GM12878 (cell line): ENCODE measurements at regions not wholly inside any gene's neighbourhood (a gene's known extent, or its start where the extent isn't known, plus 50 kb on each side); places are given as distances from the start of the nearest gene placed in this dataset.

Source experiments
- BRCA1 ChIP-seq: IDR thresholded peaks from 2 replicates; pipeline ENCODE4 v1.6.1; 2011; ENCODE audit warnings: low read depth, low read length, improper control_type of control experiment
- CBX3 ChIP-seq: fragments of 200-600 bp; sonication (generic); IDR thresholded peaks from 2 replicates; pipeline ENCODE4 v1.6.1; 2016; ENCODE audit warnings: low read depth, borderline replicate concordance
- CHD4 ChIP-seq: fragments of 200-600 bp; sonication (generic); IDR thresholded peaks from 2 replicates; pipeline ENCODE4 v1.6.1; 2016; ENCODE audit warnings: mild to moderate bottlenecking
- EP300 ChIP-seq, 2 experiments: fragments of 150-350 bp in 1 of 2; IDR thresholded peaks; 2 replicates each; pipeline ENCODE4 v1.6.1; 2011 to 2012; ENCODE audit warnings: low read depth in 2 of 2, low read length in 2 of 2, borderline replicate concordance in 1 of 2, improper control_type of control experiment in 1 of 2, inconsistent platforms in 1 of 2; ENCODE audit not compliant: control insufficient read depth in 1 of 2
- ETV6 ChIP-seq, 2 experiments: fragments of 450-650 bp in 1 of 2; IDR thresholded peaks in 1 of 2; conservative IDR thresholded peaks in 1 of 2; 2 replicates each; pipeline ENCODE4 v1.6.1; 2014; ENCODE audit warnings: antibody characterized with exemption in 1 of 2, borderline replicate concordance in 1 of 2, low read depth in 1 of 2, mild to moderate bottlenecking in 1 of 2, moderate library complexity in 1 of 2
- IRF4 ChIP-seq: IDR thresholded peaks from 2 replicates; pipeline ENCODE4 v1.6.1; 2011; ENCODE audit warnings: low read depth, low read length
- JUNB ChIP-seq: IDR thresholded peaks from 2 replicates; pipeline ENCODE4 v1.6.1; 2016; ENCODE audit warnings: antibody characterized with exemption, mild to moderate bottlenecking
- JUND ChIP-seq: IDR thresholded peaks from 2 replicates; pipeline ENCODE4 v1.6.1; 2012; ENCODE audit warnings: low read depth, mild to moderate bottlenecking, low read length, improper control_type of control experiment, moderate library complexity
- MYB ChIP-seq: fragments of 150-350 bp; IDR thresholded peaks from 2 replicates; pipeline ENCODE4 v1.6.1; 2014; ENCODE audit warnings: mild to moderate bottlenecking, low read depth, low read length, borderline replicate concordance
- PML ChIP-seq: IDR thresholded peaks from 2 replicates; pipeline ENCODE4 v1.6.1; 2012; ENCODE audit warnings: low read length, inconsistent platforms
- POLR2AphosphoS5 ChIP-seq: IDR thresholded peaks from 2 replicates; pipeline ENCODE4 v1.6.1; 2011; ENCODE audit warnings: mild to moderate bottlenecking, low read length, inconsistent platforms
- POU2F2 ChIP-seq: IDR thresholded peaks from 3 replicates; pipeline ENCODE4 v1.6.1; 2011; ENCODE audit warnings: low read depth, mild to moderate bottlenecking, low read length, borderline replicate concordance
- RAD51 ChIP-seq: fragments of 450-650 bp; IDR thresholded peaks from 2 replicates; pipeline ENCODE4 v1.6.1; 2016; ENCODE audit warnings: moderate library complexity, mild to moderate bottlenecking, inconsistent platforms
- RELA ChIP-seq: fragments of 450-650 bp; IDR thresholded peaks from 2 replicates; pipeline ENCODE4 v1.8.0; 2014; ENCODE audit warnings: borderline replicate concordance; ENCODE audit not compliant: partially characterized antibody
- SP1 ChIP-seq: IDR thresholded peaks from one replicate; pipeline ENCODE4 v1.6.1; 2011; ENCODE audit warnings: low read depth, low read length
- SREBF2 ChIP-seq: IDR thresholded peaks from 2 replicates; pipeline ENCODE4 v1.6.1; 2012; ENCODE audit warnings: mild to moderate bottlenecking, low read length
- TARDBP ChIP-seq: IDR thresholded peaks from 2 replicates; pipeline ENCODE4 v1.6.1; 2016; ENCODE audit warnings: borderline replicate concordance
- YBX1 ChIP-seq: fragments of 450-650 bp; IDR thresholded peaks from 2 replicates; pipeline ENCODE4 v1.6.1; 2016; ENCODE audit warnings: antibody characterized with exemption
- ZNF24 ChIP-seq: fragments of 450-650 bp; IDR thresholded peaks from 2 replicates; pipeline ENCODE4 v1.6.1; 2017; ENCODE audit warnings: antibody characterized with exemption, mild to moderate bottlenecking
- ZNF622 ChIP-seq: fragments of 450-650 bp; IDR thresholded peaks from 2 replicates; pipeline ENCODE4 v1.6.1; 2017; ENCODE audit warnings: mild to moderate bottlenecking, inconsistent platforms
- TF ChIP-seq, protein P1 (sequence below): fragments of 450-650 bp; formaldehyde crosslinking; IDR thresholded peaks from 2 replicates; pipeline ENCODE4 v1.4.0; 2020; ENCODE audit warnings: mild to moderate bottlenecking, moderate library complexity
- TF ChIP-seq, protein P2 (sequence below): fragments of 450-650 bp; IDR thresholded peaks from 2 replicates; pipeline ENCODE4 v1.6.1; 2017; ENCODE audit warnings: mild to moderate bottlenecking, low read depth, inconsistent platforms; ENCODE audit not compliant: poor library complexity, severe bottlenecking
- TF ChIP-seq, protein P3 (sequence below): fragments of 450-650 bp; IDR thresholded peaks from 2 replicates; pipeline ENCODE4 v1.6.1; 2017; ENCODE audit warnings: low read depth, mild to moderate bottlenecking, moderate library complexity
- TF ChIP-seq, protein P4 (sequence below): IDR thresholded peaks from 2 replicates; pipeline ENCODE4 v1.6.1; 2011; ENCODE audit warnings: borderline replicate concordance, low read depth, mild to moderate bottlenecking, moderate library complexity, mixed read lengths, low read length; ENCODE audit not compliant: insufficient read depth; ENCODE audit errors: extremely low read length

DNA sequence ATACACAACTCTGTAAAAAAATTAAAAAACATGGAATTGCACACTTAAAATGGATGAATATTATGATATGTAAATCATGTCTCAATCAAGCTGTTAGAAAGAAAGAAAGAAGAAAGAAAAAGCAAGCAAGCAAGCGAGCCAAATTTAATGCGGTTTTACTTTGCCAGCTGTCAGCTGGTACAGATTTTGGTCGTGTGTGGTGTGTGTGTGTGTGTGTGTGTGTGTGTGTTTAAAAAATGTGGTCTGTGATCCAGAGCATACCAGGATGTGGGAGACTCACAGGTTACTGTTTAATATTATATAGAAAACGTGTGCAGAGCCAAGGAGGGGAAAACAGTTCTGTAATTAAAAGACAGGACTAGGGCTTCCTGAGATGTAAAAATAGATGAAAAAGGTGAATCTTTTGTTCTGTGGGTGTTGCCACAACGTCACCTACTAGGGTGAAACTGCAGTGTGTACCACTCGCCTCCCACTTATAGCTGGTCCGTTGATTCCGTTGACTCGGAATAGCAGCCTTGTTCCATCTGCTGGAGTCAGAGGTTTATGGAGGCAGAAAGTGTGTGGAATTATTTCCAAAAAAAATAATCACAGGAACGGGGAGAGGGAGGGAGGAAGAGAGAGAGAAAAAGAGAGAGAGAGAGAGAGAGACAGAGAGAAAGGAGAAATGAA, 197.7 kb downstream of the BCAS1 start (continued):
- TF ChIP-seq PML (no peak), ETV6 (conservative IDR thresholded peaks at IDR 0.05 in 1 of 2, IDR thresholded peaks at IDR 0.05 in 1 of 2; ENCODE audit: borderline replicate concordance in 1 of 2, low read depth in 1 of 2) (no peak; a peak in 1 of 4 replicates), YBX1 (no peak), MYB (0 out of 2 replicates have a peak, but pooled peaks have one; percentile 67), EP300 (IDR thresholded peaks at IDR 0.05; ENCODE audit: borderline replicate concordance in 1 of 2, control insufficient read depth in 1 of 2, low read depth in 2 of 2, low read length in 2 of 2) (peak; percentile 50 to 68; a peak in 2 of 4 replicates), SP1 (no peak), RELA (no peak), ZNF622 (no peak), POU2F2 (no peak), CHD4 (no peak), BRCA1 (no peak), CBX3 (no peak), TARDBP (no peak), JUNB (no peak), ZNF24 (no peak; the same call in 1 of the 2 replicates), RAD51 (peak; percentile 80; the same call in 1 of the 2 replicates), SREBF2 (no peak), IRF4 (0 out of 2 replicates have a peak, but pooled peaks have one; percentile 3), POLR2AphosphoS5 (no peak), JUND (no peak)
- TF ChIP-seq, protein P1, sequence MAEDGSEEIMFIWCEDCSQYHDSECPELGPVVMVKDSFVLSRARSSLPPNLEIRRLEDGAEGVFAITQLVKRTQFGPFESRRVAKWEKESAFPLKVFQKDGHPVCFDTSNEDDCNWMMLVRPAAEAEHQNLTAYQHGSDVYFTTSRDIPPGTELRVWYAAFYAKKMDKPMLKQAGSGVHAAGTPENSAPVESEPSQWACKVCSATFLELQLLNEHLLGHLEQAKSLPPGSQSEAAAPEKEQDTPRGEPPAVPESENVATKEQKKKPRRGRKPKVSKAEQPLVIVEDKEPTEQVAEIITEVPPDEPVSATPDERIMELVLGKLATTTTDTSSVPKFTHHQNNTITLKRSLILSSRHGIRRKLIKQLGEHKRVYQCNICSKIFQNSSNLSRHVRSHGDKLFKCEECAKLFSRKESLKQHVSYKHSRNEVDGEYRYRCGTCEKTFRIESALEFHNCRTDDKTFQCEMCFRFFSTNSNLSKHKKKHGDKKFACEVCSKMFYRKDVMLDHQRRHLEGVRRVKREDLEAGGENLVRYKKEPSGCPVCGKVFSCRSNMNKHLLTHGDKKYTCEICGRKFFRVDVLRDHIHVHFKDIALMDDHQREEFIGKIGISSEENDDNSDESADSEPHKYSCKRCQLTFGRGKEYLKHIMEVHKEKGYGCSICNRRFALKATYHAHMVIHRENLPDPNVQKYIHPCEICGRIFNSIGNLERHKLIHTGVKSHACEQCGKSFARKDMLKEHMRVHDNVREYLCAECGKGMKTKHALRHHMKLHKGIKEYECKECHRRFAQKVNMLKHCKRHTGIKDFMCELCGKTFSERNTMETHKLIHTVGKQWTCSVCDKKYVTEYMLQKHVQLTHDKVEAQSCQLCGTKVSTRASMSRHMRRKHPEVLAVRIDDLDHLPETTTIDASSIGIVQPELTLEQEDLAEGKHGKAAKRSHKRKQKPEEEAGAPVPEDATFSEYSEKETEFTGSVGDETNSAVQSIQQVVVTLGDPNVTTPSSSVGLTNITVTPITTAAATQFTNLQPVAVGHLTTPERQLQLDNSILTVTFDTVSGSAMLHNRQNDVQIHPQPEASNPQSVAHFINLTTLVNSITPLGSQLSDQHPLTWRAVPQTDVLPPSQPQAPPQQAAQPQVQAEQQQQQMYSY (CRISPR knock-in tag) = no peak
- TF ChIP-seq, protein P2, sequence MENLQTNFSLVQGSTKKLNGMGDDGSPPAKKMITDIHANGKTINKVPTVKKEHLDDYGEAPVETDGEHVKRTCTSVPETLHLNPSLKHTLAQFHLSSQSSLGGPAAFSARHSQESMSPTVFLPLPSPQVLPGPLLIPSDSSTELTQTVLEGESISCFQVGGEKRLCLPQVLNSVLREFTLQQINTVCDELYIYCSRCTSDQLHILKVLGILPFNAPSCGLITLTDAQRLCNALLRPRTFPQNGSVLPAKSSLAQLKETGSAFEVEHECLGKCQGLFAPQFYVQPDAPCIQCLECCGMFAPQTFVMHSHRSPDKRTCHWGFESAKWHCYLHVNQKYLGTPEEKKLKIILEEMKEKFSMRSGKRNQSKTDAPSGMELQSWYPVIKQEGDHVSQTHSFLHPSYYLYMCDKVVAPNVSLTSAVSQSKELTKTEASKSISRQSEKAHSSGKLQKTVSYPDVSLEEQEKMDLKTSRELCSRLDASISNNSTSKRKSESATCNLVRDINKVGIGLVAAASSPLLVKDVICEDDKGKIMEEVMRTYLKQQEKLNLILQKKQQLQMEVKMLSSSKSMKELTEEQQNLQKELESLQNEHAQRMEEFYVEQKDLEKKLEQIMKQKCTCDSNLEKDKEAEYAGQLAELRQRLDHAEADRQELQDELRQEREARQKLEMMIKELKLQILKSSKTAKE = peak; percentile 72
- TF ChIP-seq, protein P3, sequence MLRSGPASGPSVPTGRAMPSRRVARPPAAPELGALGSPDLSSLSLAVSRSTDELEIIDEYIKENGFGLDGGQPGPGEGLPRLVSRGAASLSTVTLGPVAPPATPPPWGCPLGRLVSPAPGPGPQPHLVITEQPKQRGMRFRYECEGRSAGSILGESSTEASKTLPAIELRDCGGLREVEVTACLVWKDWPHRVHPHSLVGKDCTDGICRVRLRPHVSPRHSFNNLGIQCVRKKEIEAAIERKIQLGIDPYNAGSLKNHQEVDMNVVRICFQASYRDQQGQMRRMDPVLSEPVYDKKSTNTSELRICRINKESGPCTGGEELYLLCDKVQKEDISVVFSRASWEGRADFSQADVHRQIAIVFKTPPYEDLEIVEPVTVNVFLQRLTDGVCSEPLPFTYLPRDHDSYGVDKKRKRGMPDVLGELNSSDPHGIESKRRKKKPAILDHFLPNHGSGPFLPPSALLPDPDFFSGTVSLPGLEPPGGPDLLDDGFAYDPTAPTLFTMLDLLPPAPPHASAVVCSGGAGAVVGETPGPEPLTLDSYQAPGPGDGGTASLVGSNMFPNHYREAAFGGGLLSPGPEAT = peak; percentile 82
- TF ChIP-seq, protein P4, sequence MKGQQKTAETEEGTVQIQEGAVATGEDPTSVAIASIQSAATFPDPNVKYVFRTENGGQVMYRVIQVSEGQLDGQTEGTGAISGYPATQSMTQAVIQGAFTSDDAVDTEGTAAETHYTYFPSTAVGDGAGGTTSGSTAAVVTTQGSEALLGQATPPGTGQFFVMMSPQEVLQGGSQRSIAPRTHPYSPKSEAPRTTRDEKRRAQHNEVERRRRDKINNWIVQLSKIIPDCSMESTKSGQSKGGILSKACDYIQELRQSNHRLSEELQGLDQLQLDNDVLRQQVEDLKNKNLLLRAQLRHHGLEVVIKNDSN = no peak
